Adrenal gland (tissue), 9 donors: ENCODE measurements at regions not wholly inside any gene's neighbourhood (a gene's known extent, or its start where the extent isn't known, plus 50 kb on each side); places are given as distances from the start of the nearest gene placed in this dataset.
A peak's percentile ranks its signal among the peaks of the same experiment; 100 is the strongest.

Source experiments
- DNase-seq, 7 donors: peaks; one replicate each; pipeline ENCODE4 v3.0.0-alpha.2; 2019 to 2020
- H3K27ac ChIP-seq, 5 donors: fragments of 200-600 bp; sonication (generic) in 4 of 5; 1 replicate in 3 of 5; 2 replicates in 2 of 5; pipeline versions ENCODE4 v1.5.1 to v1.8.0; 2016 to 2020; ENCODE audit warnings: mild to moderate bottlenecking in 1 of 5
- H3K27me3 ChIP-seq: fragments of 200-600 bp; 2 replicates; pipeline ENCODE4 v1.8.0; 2021
- H3K36me3 ChIP-seq, 2 donors: fragments of 200-600 bp; replicated peaks in 1 of 2; 1 replicate in 1 of 2; 2 replicates in 1 of 2; pipeline versions ENCODE4 v1.5.1 to v1.8.0; 2018 to 2022
- H3K4me1 ChIP-seq, 2 donors: fragments of 200-600 bp; replicated peaks in 1 of 2; 1 replicate in 1 of 2; 2 replicates in 1 of 2; pipeline versions ENCODE4 v1.5.1 to v1.8.0; 2018 to 2021
- H3K4me3 ChIP-seq, 4 donors: fragments of 200-600 bp; sonication (generic) in 3 of 4; one replicate each; pipeline ENCODE4 v1.5.1; 2016 to 2018
- H3K9me3 ChIP-seq, 3 donors: fragments of 200-600 bp; sonication (generic) in 1 of 3; replicated peaks in 1 of 3; 1 replicate in 2 of 3; 2 replicates in 1 of 3; pipeline versions ENCODE4 v1.5.1 to v1.8.0; 2016 to 2021
- POLR2A ChIP-seq, 2 donors: fragments of 450-650 bp; IDR thresholded peaks; one replicate each; pipeline ENCODE4 v1.6.1; 2017; ENCODE audit warnings: antibody characterized with exemption in 2 of 2, mild to moderate bottlenecking in 2 of 2, moderate library complexity in 1 of 2
- WGBS, 4 donors: extraction: QIAGEN DNeasy Blood & Tissue Kit in 2 of 4; methylation state at CpG; one replicate each; pipeline versions ENCODE4 v1.1.5 to v1.1.7; 2013 to 2017; 5-methylcytosine and 5-hydroxymethylcytosine counted together
- intact Hi-C, 2 donors: fragments of 100-400 bp; cut with DNase I; formaldehyde crosslinking; loops; one replicate each; pipeline versions ENCODE4 v1.14.1 to v1.15.0; 2022 to 2023
- TF ChIP-seq, protein P1 (sequence below), 6 experiments: fragments of 450-650 bp in 4 of 6; fragments of 200-600 bp in 2 of 6; sonication (generic) in 1 of 6; IDR thresholded peaks; 1 replicate in 5 of 6; 2 replicates in 1 of 6; pipeline versions ENCODE4 v1.5.1 to v1.8.0; 2016 to 2021; ENCODE audit warnings: antibody characterized with exemption in 6 of 6, mild to moderate bottlenecking in 2 of 6, moderate library complexity in 1 of 6
- donor health status: healthy with polysubstance abuse.
- donor health status: Bipolar disorder and iron deficiency.
- donor health status: DM: yes; HTN: yes; CAD: no.
- donor health status: DM: no; HTN: no; CAD: no.
- donor health status: DM: no; HTN: no; CAD: no.

DNA sequence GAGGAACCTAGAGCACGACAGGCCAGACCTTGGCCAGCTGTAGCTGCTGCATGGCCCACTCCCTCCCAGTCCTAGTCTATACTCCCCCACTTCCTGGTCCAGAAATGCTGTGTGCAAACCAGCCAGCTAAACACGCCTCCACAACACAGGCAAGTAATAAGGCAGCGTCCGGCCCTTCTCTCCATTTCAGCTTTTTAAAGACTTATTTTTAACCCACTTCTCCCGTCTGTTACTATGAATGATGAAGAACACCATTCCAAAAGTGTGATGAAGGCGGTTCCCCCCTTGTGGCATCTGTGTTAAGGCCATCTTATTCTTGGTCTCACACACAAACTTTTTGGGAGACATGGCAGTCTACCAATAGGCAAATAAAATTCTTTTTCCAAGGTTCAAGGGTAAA, 164.1 kb upstream of the CHRNA7 start:
- Histone ChIP-seq H3K4me3 (no peak overlapping the region), H3K27ac (no peak overlapping the region), H3K36me3 (no peaks in the 10 kb centered on the region), H3K9me3 (no peaks in the 10 kb centered on the region), H3K27me3 (no peaks in the 10 kb centered on the region), H3K4me1 (peaks cover 4 to 7% of the 10 kb centered on the region in 2 donors)
- intact Hi-C loops: loop anchor here in 1 of 2 donors (5.0 kb wide), 1 partner anchor 214 kb away; no protein-coding TSS in a partner anchor
- no peak for DNase-seq
- 80 to 94% (median 85%) methylated on average over 6 of the region's 6 CpGs for WGBS, 4 donors
- TF ChIP-seq, protein P1, sequence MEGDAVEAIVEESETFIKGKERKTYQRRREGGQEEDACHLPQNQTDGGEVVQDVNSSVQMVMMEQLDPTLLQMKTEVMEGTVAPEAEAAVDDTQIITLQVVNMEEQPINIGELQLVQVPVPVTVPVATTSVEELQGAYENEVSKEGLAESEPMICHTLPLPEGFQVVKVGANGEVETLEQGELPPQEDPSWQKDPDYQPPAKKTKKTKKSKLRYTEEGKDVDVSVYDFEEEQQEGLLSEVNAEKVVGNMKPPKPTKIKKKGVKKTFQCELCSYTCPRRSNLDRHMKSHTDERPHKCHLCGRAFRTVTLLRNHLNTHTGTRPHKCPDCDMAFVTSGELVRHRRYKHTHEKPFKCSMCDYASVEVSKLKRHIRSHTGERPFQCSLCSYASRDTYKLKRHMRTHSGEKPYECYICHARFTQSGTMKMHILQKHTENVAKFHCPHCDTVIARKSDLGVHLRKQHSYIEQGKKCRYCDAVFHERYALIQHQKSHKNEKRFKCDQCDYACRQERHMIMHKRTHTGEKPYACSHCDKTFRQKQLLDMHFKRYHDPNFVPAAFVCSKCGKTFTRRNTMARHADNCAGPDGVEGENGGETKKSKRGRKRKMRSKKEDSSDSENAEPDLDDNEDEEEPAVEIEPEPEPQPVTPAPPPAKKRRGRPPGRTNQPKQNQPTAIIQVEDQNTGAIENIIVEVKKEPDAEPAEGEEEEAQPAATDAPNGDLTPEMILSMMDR (IDR thresholded peaks at IDR 0.05): no peak
- TF ChIP-seq POLR2A (IDR thresholded peaks at IDR 0.05): no peak

DNA sequence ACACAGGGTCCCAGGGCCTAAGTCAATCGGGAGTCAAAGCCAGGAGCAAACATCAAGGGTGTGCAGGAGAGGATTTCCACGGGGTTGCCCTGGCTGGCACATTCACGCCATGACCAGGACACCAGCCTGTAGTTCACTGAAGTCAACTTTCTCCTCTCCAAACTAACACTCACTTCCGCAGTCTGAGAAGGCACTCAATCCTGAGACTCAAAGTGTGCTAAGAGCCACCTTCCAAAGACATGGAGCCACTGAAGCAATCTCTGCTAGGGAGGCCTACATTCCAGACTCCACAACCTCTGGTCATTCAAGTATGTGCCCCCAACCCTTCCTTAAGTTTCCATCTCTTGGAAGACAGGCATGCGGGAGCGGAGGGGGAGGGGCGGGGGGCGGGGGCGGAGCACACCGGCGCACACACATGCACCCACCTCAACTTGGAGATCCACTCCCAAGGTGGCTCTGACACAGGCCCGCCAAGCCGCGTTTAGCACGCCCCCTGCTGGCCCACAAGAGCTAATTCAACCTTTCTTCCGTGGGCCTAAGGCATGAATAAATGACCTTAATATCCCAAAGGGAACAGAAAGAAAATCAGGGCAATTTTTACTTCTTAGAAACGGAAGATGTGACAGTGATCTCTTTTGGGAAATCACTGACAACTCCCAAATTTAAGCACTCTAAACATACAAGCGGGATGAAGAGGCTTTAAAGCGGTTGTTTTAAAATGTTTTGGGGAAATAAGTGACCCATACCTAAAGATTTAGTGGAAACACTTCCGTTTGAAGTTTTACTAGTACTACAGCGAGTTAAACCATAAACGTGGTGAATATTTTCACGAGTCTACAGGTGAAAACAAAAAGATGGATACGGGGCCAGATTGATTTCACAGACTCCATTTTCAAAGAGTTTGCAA, 162.5 kb upstream of the CHRNA7 start:
- peak; percentile 36 to 67 (median 62) for DNase-seq
- no peak overlapping the region for H3K27ac ChIP-seq
- no peaks in the 10 kb centered on the region for H3K27me3 ChIP-seq
- no peaks in the 10 kb centered on the region for H3K9me3 ChIP-seq
- H3K36me3 ChIP-seq: no peaks in the 10 kb centered on the region
- 23 to 36% (median 29%) methylated on average over 19 to 24 of the region's 24 CpGs for WGBS, 4 donors
- H3K4me3 ChIP-seq: no peak overlapping the region
- intact Hi-C loops: loop anchor here in 1 of 2 donors (5.0 kb wide), 1 partner anchor 215 kb away; no protein-coding TSS in a partner anchor
- peaks cover 4 to 7% of the 10 kb centered on the region in 2 donors for H3K4me1 ChIP-seq
- TF ChIP-seq, protein P1 (IDR thresholded peaks at IDR 0.05): peak; percentile 56 to 90 (median 70)
- TF ChIP-seq POLR2A (IDR thresholded peaks at IDR 0.05): no peak

DNA sequence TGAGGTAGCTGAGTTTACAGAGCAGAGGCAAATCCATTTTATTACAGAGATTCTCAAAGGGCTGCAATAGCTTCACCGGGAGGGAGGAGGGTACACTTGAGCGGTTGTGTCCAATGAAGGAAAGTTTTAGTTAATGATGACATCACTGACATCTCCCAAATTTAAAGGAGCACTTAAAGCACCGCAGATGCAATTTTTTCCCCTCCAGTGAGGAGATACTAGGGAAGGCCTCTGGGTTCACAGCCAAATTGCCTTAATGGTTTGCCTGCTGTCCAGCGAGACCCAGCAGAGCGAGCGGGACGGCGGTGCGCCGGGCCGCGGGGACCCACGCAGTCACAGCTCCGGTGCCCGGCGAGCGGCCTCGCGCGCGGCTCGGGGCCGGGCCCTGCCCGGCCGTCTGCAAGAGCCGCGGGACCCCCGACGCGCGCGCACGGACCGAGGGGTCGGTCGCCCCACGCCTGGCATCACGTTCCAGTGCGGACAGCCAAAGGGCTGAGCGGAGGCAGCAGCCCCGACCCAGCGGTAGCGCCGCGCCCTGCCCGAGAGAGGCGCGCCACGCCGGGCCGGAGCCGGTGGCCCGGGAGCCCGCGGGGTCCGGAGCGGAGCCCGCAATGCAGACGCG, 160.5 kb upstream of the CHRNA7 start:
- peak overlapping the region in 1 of 4 donors; percentile 84 for H3K4me3 ChIP-seq
- H3K27ac ChIP-seq: peak overlapping the region in 2 of 5 donors; percentile 5 to 92
- DNase-seq: peak in 3 of 7 donors; percentile 3 to 29 (median 15)
- H3K9me3 ChIP-seq: no peaks in the 10 kb centered on the region
- TF ChIP-seq POLR2A (IDR thresholded peaks at IDR 0.05): no peak
- TF ChIP-seq, protein P1 (IDR thresholded peaks at IDR 0.05): no peak
- H3K36me3 ChIP-seq: no peaks in the 10 kb centered on the region
- 2 to 18% (median 7%) methylated on average over 3 to 60 of the region's 60 CpGs for WGBS, 4 donors
- H3K4me1 ChIP-seq: peaks cover 4 to 7% of the 10 kb centered on the region in 2 donors
- no peaks in the 10 kb centered on the region for H3K27me3 ChIP-seq
- intact Hi-C loops: loop anchor here in 1 of 2 donors (5.0 kb wide), 1 partner anchor 217 kb away; no protein-coding TSS in a partner anchor
